ENCODE measurements at regions not wholly inside any gene's neighbourhood (a gene's known extent, or its start where the extent isn't known, plus 50 kb on each side); places are given as distances from the start of the nearest gene placed in this dataset.

DNA sequence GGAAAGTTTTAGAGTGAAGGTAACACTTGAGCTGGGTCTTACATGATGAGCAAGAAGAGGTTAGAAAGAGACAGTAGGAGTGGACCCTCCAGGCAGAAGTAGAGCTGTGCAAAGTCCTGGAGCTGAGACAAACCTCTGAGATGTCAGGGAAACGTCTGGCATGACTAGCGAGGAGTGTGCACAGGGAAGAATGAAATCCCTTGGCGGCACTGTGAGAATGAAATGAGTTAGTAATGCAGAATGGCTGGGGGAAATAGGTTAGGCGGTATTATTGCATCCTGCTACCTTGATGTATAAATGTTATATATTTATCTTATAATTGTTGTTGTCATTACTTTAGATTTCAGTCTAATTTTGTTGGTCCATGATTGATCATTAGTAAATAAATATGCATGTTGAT, 457.9 kb upstream of the CCL2 start:
- no peak for DNase-seq

DNA sequence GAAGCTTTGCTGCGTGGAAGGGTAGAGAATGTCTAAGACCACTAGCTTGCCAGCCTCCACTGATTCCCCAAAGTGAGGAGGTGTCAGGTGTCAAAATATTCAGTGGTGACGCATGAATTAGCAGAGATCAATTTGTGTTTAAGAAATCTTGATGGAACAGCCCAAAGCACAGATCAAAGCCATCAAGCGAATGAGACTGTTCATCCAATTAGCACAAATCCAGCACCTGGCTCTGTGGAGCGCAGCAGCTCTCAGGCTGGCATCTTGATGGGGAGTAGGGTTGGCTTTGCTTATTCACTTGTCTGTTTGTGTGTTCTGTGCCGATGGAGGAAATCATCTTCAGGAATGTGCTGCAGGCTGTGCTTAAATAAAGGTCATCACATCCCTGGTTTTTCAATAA, 456.8 kb upstream of the CCL2 start:
- DNase-seq: no peak

DNA sequence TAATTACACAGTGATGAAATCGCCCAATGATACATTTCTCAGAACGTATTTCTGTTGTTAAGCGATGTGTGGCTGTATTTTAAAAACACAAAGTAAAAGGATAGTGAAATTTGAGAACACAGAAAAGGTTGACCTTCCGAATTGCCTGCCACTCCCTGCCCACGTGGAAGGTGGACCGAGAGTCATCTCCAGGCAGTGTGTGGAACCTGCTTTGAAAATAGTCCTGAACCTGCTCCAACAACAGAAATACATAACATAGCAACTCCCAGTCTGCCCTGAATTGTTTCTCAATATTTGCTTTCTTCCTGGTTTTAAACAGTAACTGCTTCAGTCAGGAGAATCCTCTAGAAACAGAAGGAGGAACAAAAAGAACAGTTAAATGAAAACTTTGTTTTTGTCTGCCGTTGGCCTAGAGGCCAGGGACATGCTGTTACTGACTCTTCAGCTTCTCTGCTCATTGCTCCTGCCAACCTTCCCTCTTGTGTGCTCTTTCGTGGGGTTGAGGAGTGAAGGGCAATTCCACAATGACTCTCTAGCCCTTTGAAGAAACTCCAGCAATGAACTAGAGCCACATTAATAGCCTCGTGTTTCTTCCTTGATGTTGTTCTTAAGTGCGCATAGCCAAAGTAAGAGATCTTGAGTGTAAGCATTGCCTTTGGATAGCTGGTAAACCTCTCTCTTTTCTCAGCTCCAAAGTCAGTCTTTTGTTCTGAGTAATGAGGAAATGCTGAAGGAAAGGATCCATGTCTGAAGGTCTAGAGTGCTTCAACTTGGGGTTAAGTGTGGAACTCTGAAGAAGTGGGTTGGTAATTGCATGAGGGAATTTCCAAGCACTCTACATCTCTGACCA, 452.5 kb upstream of the CCL2 start:
- no peak for DNase-seq

DNA sequence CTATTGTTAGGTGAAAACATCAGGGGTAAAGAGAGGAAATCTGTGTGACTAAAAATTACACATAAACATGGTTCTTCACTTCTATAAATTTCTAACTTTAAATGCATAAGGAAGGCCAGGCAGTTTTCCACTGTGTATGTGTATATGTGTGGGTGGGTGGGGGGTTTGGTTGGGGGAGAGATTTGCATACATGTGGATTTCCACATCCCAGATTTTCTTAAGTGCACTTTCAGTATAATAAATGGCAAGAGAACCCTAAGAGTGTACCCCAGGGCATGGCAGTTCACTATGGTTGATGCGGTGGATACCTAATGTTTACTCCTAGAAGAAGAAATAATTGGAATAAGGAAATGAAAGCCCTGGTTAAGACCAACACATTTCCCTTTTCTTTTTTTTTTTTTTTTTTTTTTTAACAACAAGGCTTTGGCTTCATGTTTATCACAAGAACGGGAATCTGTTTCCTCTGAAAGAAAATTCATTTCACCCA, 451.8 kb upstream of the CCL2 start:
- no peak for DNase-seq

DNA sequence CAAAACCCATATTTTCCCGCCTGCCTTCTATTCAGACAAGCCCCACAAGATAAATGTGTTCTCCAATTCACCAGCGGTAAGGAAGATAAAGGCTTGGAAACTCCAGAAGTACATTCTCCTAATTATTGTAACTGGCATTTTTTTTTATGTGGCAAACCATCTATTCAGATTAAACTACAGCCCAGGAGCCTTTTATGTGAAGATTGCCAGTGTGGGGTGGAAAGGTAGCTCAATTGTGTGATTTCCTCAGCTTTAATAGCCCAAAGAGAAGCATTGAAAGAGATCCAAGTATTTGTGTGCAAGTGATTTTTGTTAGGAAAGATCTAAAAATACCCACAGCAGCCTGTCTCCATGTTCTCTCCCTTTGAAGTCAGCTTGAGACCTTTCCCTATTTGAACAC, 451.4 kb upstream of the CCL2 start:
- no peak for DNase-seq

DNA sequence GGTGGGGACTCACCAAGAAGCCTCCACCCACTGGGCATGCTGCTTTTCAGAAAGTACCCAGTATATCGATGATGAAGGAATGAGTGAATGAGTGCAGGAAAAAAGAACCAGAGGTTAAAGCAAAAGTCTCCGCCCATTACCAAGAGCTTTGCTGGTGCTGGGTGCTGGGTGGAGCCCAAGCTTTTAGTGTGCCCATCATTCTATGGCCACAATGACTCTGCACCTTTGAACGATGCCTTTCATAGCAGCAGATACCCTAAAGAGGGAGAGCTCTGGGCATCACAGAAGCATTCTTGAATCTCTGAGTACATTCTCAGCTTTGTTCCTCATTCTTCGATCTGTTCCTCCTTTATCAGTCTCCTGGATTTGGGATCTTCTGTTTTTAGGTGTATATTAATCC, 450.7 kb upstream of the CCL2 start:
- DNase-seq: no peak

DNA sequence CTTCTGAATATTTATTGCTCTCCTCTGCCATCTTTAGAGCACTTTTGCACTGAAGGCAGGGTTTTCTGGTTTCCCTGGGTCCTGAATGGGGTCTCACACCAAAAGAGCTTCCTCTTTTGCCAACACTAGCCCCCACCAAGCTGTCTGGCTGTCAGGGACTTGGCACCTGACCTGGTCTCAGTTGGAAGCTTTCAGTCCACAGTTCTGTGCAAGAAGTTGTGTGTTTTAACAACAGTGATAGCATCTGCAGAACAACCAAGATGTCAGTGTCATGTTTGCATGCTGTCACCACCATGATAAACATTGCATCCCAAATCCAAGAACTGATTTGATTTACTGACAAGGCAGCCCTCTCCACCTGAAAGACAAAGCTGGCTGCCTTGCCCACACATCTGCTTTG, 448.5 kb upstream of the CCL2 start:
- no peak for DNase-seq

DNA sequence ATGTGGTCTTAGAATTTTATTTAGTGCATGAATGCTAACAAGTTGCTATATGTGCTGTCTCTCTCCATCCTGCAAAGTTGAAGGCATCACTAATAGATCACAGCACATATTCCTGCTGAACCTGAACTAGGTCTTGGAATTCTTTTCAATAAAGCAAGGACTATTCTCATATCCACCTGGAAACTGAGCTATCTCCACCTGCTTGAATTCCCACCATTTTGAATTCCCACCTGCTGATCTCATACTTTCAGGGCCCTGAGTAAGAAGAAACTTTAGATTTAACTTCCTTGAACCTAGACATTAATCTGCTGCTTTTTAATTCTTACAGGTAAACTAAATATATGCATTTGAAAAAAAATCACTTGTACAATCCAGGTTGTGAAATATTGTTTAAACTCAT, 445.3 kb upstream of the CCL2 start:
- DNase-seq: no peak

DNA sequence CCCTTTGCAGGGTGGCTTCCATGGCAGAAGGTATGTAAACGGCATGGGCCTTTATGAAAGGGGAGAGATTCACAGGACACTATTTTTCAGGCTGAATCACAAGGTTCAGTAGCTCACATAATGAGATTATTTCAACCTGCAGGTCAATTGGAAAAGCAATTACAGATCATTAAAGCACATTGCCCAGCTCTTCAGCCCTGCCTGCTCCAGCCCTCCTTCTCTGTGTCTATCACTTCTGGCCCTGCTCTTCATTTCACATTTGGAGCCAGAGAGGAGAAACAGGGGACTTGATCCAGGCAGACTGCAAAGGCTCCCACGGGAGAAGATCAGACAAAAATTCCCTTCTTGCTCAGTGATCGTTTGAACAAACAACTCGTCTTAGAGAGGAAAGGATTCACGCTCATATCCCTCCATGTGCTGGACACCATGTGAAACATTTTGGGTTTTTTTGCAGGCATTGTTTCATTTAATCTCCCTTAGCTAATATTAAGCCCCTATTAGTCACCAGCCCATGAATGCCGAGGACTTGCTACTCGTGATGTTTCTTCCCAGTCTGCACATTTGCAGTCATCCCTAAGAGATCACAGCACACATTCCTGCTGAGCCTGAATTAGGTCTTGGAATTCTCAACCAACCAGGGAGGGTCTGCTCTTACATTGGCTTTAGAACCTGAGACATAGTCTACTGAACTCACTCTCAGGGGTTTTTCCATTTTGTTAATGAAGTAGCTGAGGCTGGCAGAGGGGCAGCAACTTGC, 443.9 kb upstream of the CCL2 start:
- DNase-seq: no peak

DNA sequence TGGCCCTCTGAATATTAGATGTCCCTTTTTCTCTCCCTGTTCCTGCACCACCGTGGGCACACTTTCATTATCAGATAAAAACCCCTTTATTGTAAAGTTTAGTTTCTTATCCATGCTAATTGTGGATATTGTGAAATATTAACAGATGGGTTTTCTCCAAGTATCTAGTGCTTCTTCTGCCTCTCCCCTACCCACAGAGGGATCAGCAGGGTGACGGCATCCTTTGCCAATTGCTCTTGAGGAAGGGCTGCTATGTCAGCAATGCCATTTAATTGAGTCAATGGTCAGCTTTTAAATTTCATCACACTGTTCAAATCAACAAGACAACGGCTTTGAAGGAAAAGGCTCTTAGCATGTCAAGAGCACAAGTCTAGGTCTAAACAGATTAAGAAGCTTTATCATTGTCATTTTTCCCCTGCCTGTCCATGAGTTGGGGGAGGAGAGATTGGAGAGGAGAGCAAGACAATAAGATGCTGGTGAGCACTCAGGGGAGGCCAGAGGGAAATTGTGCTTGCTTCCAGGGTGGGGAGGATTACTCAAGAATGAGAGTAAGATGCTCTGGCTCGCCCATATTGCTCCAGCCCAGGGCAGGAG, 443.0 kb upstream of the CCL2 start:
- DNase-seq: no peak

DNA sequence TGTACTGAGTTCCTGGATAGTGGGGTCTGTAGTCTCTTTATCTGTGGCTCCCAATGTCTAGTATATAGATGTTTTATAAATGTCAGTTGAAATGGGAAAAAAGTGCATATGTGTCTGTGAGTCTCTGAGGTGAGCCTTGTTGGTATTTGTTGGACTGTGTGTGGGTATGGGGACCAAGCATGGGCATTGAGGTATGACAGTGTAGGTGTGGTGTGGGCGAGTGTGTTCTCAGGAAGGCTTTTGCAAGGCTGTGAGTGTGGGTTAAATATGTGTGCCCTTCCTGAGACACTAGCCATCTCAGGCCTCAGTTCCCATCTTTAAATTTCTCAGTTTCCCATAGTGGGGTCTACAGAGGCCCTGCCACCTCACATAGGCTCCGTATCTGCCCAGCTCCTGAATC, 440.2 kb upstream of the CCL2 start:
- no peak for DNase-seq

DNA sequence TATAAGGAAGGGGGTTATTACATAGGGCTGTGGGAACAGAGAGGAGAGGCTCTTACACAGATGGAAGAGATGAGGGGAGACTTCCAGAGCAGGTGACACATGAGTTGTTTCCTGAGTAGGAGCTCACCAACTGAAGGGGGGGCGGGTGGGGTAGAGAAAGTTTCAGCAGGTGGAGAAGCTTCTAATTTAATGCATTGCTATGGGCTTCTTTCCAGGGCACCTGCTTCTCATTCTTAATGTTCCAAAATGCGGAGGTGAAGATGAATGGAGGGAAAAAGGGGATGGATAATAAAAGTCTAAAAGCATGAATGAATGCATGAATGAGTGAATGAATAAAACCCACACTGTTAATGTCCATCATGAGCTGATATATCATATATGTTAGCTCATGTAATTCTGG, 439.0 kb upstream of the CCL2 start:
- DNase-seq: no peak

DNA sequence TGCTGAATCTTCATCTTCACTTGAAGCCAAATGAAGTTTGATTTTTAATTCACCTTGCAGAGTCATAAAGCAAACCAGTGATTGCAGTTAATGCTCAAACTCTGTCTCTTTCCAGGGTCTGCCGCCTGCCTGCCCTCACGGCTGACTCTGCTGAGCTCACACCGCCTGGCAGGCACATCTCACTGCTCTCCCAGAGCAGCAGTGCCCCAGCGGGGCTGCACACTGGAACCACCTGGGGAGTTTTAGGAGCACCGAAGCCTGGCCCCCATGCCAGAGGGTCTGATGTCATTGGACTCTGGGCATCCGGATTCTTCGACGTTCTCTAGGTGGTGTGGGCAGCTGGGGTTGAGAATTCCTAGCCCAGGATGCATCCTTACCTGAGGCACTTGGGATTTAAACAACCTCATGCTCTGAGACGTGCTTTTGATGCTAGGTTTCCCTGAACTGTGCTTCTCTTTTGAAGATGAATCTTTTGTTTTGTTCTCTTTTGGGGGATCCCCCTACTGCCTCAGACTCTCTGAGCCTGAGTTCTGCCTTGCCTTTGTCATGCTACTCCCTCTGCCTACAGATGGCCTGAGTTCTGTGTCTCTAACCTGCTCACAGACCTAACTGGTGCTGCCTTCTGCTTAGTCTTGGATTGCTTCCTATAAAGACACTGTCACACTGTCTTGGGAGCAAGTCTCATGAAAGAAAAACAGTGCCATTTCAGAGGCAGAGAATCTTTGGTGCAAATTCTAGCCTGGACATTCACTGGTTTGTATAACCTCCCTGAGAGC, 438.1 kb upstream of the CCL2 start:
- DNase-seq: no peak

DNA sequence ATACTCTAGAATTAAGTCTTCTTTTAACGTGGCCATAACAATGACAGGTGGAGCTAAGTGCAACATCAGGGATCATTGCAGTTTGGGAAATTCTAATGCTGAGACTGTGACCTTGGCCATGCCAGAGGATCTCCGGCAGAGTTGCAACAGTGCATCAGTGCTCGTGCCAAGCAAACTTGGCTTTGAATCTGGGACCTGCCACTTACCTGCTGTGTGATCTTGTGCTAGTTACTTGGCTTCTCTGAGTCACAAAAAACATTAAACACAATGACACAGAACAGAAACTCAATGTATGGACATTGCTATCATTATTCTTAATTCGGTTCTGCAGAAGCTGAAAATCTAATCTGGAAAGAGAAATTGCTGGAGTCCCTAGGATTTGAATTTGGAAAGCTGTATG, 435.5 kb upstream of the CCL2 start:
- no peak for DNase-seq

DNA sequence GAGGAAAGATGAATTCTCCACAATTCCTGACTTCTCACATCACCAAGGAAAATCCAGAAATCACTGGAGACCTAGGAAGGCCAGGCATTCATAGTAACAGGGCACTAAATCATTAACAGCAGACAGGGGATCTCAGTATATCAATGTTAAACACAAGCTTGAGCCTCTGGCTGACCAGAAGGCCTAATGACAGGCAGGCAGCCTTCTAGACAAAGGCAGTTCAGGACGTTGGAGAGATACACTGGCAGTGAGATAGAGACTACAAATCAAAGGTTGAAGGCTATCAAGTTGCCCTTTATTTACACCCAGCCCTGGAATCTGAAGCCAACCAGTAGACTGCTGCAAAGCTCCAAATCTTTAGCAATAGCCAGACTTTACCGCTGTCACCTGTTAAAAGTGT, 422.8 kb upstream of the CCL2 start:
- DNase-seq: no peak

DNA sequence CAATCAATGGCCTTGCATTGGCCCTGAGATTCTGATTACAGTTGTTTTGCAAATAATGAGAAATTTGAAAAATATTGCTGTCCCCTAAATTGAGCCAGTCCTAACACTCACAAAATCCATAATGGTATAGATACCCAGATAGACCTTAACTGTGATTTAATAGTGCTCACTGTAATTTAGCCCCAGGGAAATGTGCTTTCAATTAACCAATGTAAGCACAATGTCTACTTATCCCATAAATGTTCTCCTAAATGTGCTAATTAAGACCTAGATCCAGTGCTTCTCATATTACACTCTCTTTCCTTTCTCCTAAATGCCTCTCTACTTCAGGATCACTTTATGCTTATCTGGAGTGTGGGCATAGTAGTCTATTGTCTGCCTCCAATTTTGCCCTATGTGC, 417.8 kb upstream of the CCL2 start:
- no peak for DNase-seq

DNA sequence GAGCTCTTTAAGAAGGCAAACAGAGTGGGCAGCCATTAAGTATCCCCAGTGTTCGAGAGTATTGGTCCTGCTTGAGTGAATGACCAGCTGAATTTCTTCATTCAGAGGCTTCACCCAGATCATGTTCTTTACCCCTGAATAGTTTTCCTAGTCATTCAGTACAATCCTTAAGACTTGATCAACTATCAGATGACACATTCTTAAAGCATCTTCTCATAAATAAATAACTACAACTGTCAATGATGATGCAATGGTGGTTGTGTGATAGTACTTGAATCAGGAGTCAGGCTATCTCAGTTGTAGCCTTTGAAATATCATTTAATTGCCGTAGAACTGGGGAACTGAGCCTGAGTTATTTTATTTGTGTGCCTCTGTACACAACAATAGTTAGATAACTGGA, 416.8 kb upstream of the CCL2 start:
- no peak for DNase-seq

DNA sequence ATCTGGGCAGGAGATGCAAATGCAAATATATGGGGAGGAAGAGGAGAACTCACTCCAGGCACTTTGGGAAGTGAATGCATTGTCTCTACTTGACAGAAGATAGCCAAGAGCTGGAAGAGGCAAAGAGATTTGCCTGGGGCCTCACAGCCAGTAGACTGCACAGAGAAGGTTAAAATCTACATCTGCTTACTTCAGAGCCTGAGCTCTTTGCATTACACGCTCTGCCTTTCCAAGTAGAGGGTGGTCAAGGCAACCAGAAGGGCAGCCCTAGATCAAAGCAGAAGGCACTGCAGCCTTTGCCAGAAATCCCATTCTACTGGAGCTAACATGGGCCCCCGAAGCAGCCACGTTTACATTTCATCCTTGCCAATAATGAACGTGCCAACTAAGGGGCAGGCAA, 407.2 kb upstream of the CCL2 start:
- no peak for DNase-seq

DNA sequence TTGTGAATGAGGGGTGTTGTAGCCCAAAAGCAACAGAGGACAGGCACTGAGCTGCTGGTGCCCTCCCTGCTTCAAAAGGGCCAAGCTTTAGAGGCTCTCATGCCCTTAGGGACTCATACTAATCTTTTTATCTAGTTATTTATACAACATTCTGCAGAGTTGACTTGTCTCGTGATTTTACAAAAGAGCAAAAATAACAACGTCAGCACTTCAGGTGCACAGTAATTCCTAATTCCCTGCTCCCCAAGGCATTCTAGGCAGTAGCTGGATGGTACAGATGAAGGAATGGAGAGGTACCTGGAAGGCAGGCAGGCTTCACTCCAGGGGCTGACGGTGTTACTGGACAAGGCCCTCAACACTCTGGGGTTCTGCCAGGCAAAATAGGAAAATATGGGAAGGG, 406.7 kb upstream of the CCL2 start:
- DNase-seq: no peak

DNA sequence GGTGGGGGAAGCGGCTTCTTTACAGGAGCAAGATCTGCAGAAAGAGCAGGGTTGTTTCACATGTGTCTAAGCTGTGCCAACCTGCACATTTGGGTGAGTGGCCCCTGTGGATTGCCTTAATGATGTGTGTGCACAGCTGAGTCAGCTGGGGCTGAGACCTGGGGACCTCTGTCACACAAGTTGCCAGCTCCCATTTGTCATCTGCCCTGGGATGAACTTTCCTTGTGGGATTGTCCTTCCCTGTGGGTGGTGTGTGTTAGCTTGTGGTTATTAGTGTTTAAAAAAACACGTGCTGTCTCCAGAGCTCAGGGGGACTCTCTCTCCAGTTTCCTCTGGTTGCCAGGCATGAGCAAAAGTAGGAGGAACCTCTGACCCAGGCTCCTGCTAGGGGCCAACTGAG, 400.5 kb upstream of the CCL2 start:
- no peak for DNase-seq

DNA sequence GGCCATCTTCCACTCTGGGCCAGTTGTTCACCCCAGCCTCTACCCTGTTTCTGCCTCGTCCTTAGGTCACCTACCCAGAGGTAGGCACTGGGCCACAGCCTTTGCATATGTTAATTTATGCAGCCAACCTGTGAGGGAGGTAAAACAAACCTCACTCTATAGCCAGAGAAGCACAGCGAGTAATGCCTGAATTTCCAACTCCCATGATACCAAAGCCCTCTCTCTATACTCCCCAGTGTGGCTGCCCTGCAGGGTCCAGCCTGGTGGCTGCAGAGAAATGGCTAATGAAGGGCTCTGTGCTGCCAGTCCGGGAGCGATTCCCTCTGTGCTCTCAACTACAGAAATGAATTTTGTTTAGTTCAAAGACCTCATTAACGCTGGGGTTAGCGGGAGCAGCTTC, 397.0 kb upstream of the CCL2 start:
- no peak for DNase-seq

DNA sequence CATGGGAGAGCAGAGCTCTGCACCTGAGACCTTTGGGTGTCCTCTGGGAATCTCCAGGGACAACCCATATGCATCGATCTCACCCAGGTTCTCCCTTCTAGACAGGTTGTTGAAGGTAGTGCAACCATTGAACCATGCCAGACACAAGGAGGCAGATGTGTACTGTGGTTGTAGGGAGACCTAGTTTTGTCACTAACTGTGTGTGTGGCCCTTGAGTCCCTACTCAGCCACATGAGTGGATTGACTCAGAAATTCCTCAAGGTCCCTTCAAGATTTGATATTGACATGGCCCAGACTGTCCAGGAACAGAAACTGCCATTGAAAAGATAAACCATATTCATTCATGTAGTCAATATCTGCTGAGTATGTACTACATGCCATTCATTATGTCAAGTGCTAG, 396.4 kb upstream of the CCL2 start:
- DNase-seq: no peak
